CD4-positive, alpha-beta T cell treated with Interleukin-1 beta for 1 hour (primary cell): ENCODE measurements at regions not wholly inside any gene's neighbourhood (a gene's known extent, or its start where the extent isn't known, plus 50 kb on each side); places are given as distances from the start of the nearest gene placed in this dataset.

Experiments
- DNase-seq, 2 donors: peaks; one replicate each; pipeline ENCODE4 v3.0.0-alpha.2; 2020 to 2022

DNA sequence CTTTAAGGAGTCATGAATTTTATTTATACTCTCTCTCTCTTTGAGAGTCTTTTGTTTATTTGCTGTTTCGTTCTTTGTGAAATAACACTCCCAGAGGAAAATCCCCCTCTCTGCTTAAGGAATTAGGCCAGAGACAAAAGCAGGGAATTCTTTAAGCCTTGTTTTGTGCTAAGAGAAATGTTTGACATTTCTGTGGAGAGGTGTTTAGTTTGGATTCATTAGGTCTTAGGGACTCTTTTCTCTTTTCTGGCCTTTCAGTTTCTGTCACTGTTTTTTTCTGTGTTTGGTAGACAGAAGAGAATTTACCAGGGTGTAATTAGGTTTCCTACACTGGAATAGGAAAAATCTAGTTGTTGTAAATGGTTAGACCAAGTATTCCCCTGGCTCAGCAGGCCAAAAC is 241.8 kb upstream of the NR2F2 start:
- no peak for DNase-seq

DNA sequence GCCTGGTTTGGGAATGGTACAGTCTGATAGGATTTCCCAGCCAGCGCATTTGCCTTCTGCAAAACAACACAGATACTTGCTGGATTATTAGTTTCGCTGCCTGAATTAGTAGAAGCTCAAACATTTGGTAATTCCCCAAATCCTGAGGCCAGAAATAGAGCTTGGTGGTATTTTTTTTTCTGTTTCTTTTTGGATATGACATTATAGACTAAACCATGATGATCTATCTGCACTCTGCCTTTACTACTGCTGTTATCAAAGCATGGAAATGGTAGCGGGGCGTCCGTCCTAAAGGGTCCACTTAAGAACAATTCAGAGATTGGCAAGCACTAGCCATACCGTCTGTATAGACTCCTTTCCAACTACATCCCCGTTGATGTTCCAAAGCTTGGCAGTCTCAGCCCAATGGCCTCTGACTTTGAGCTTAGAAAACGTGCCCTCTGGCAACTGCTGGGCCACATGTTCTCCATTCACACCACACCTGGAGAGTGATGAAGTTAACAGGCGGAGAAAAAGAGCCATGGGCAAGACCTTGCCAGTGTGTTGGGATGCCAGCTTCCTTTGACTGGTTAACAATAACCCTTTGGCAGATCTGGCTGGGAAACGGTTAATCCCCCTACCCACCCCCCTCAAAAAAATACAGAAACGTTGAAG is 241.0 kb upstream of the NR2F2 start:
- DNase-seq: no peak

DNA sequence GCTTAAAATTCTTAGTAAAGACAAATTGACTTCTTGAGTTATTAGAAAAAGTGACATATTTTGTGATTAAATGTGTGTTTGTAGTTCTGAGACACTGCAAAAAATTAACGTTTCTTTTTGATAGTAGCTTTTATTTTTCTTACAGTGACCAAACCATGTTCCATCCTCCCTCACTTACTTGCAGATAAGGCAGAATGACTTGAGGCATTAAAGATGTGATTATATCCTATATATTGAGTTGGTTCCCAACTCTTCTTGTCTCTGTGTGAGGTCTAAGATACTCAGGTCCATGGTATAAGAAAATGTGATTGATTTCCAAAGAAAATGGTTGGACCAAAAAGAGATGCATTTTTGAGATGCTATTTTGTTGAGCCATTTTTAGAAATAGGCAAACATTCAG is 238.3 kb upstream of the NR2F2 start:
- no peak for DNase-seq

DNA sequence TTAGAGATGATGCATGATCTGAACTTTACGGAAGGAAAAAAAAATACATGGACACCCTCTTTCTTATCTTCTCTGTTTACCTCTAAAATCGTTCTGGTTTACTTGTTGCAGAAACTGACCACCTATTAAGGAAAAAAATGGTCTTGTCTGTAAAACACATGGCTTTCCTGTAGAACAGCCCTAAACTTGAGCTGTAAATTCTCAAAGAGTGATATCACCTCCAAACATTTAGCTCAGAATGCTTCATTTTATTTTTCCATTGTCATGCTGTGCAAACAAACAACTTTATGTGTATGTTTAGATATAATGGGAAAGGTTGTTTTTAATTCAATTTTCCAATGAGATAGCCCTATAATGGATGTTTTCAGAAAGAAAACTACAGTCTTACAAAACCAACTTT is 237.4 kb upstream of the NR2F2 start:
- no peak for DNase-seq

DNA sequence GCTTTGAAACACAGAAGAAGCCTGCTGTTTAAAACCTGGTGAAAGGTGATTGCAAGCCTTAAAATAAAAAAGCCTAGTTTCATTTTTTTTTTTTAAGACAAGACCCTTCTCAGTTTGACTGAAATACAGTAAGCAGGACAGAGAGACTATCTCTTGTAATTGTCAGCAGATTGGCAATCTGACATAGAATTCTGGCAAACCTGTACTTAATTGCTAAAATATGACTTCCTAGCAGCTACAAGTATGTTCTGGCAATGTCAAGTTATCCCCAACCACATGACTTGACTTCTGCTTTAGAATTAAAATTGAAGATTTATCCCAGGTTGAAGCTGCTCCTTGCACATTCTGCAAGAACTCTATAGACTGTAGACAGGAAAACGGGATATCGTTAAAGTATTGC is 232.8 kb upstream of the NR2F2 start:
- no peak for DNase-seq

DNA sequence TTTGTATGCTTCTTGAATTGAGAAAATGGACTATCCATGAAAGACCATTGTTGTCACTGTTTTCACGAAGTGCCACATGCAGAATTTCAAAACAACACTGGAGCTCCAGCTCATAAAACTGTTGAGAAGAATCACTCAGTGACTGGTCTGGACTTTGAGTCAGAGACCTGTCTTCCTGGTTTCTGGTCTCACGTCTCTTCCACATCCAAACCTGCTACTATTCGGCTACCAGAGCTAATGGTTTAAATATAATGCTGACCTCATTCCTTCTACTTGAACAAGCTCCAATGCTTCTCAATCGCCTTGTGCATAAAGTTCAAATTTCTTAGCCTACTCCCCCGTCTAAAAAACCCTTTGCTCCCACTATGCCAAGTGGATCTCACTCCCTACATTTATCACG is 227.9 kb upstream of the NR2F2 start:
- DNase-seq: no peak

DNA sequence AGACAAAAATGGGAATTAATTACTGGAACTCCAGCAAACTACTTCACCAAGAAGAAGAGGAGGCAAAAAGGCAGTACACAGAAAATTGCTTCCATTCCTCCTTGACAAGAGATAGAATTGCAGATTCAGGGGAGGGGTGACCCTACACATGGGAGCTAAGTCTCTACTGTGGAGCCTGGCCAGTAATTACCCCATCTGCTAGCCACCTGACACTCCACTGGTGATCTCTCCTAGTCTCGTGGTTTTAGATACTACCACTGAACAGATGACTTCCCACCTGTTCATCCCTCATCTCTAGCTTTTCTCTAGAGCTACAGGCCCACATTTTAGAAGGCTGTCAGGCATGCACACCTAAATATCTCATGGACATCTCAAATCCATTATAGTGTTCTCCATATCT is 224.3 kb upstream of the NR2F2 start:
- DNase-seq: no peak

DNA sequence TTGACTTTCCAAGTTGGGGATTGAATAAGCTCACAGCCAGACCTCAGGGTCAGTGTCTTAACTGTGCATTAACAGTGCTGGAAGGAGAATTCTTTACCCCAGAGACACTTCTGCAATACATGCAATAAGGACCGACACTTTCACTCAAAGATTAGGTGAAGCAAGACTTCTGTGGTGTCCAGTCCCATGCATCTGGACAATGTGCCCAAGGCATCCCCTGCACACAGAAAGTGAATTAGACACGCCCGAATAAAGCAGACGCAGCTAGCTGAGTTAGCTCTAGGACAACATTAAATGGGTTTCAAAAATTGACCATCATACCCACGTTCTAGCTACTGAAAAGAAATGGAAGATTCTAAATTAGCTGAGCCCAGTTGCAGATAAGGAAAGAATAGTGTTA is 223.9 kb upstream of the NR2F2 start:
- no peak for DNase-seq

DNA sequence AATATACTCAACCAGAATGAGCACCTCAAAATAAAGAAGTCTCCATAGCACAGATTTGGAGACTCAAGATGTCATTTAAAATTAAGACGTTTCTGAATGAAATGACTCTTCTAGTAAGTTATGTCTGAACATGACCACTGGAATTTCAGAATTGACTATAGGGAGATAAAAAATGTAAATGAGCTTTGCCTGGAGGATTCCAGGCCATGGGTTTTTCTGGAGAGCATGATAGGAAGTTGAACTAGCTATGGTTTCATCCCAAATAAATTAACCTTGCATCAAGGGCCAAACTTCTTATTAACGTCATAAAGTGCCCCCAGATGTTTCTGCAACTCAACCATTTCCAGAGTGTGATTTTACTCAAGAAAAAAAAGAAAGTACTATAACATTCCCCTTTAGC is 222.6 kb upstream of the NR2F2 start:
- DNase-seq: no peak

DNA sequence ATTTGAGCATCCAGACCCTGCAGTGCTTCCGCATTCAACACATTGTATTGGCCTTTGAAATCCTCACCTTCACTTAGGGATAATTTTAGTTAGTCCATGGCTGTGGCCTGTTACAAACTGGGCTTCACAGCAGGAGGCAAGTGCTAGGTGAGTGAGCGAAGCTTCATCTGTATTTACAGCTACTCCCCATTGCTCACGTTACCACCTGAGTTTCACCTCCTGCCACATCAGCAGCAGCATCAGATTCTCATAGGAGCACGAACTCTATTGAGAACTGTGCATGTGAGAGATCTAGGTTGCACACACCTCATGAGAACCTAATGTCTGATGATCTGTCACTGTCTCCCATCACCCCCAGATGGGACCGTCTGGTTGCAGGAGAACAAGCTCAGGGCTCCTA is 222.1 kb upstream of the NR2F2 start:
- DNase-seq: no peak

DNA sequence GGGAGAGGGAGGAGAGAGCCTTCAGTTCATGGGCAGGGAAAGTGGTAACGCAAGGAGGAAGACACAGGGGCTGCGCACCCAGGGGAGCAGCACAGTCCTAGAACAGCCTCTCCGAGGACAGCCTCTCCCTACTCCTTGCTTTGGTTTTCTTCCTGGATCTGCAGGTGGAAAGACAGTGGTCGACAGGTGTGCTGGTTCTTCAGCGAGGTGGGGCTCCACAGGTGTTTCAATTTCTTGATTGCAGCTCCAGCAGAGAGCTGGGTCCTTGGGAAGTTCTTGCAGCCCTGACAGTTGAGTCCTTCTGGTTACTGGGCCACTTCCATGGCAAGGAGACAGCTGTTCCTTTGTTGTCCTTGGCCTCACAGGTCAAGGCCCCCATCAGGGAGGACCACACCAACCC is 220.7 kb upstream of the NR2F2 start:
- no peak for DNase-seq

DNA sequence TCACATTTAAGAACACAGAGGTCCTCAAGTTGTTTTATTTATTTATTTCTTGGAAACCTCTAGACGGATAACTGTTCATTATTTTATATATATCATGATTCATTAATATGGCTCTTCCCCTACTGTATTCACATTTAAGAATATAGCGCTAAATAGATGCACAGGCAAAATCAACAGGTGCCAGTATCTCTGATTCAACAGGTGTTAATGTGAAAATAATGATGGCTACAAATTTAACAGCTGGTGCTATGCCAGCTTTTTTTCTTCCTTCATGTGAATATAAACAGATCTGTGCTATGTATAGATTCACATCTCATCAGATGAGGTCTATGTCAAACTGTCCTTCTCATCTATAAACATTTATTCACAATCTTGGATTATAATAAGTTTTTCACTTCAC is 218.5 kb upstream of the NR2F2 start:
- no peak for DNase-seq

DNA sequence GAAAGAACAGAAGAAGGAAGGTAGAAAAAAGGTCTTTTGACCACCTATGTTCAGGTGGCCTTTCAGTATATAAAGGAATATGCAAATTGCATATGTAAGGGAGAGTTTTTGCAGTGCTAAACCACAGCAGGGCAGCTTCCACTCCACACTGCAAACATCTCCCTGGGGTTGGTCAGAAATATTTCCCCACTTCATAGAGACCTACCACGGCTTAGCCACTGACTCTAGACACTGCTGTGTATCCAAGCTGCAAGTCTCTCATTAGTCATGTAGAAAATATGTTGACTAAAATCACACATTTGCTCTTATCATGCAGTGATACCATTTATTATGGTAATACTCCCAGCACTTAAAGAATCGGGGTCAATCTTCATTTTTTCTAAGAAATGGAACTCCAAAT is 214.9 kb upstream of the NR2F2 start:
- DNase-seq: no peak

DNA sequence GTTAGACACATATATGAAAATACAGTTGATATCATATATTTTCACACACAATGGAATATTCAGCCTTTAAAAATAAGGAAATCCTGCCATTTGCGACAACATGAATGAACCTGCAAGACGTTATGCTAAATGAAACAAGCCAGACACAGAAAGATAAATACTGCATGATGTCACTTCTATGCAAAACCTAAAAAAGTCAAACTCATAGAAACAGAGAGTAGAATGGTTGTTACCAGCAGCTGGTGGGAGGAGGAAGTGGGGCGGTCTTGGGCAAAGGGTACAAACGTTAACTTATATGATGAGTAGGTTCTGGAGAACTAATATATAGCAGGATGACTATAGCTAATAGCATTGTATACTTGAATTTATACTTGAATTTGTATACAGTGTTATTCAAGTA is 213.2 kb upstream of the NR2F2 start:
- DNase-seq: no peak

DNA sequence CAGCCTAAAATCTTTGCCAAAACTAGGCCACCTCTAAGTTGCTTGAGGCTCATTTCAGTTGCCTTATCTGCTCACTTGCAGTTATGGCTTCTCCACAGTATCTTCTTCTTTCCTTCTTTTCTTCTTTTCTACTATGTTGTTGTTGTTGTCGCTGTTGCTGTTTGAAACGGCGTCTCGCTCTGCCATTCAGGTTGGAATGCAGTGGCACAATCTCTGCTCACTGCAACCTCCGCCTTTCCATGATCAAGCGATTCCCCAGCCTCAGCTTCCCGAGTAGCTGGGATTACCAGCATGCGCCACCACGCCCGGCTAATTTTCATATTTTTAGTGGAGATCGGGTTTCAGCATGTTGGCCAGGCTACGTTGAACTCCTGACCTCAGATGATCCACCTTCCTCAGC is 210.8 kb upstream of the NR2F2 start:
- no peak for DNase-seq

DNA sequence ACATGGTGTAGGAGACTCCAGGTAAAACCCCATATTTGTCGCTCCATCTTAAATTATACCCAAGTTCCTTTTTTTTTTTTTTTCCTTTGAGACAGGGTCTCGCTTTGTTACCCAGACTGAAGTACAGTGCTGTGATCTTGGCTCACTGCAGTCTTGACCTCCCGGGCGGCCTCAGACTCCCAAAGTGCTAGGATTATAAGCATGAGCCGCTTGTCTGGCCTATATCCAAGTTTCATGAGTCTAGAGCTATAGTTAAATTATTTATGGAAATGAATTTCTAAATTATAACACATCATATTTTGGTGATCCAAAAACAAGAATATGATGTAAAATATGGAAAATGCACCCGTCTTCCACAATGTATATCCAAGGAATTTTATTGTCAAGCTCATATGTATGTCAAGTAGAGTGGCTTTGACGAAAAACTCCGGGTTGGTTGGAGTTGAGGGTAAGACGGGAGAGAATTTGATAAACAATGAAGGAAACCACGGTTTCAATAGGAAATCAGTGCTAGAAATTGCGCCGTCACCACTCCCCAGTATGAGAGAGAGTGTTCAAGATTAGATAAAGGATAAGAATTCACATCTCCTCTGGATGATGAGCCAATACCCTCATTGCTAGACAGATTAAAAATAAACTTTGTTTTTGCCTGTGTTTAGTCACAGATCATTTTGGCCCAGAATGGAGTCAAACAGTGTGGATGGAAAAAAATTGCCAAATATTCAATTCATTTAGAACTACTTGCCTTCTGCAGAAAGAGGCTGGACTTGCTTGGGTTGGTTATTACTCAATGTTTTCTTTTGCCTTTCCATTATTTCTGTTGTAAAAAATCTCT is 209.2 kb upstream of the NR2F2 start:
- DNase-seq: no peak

DNA sequence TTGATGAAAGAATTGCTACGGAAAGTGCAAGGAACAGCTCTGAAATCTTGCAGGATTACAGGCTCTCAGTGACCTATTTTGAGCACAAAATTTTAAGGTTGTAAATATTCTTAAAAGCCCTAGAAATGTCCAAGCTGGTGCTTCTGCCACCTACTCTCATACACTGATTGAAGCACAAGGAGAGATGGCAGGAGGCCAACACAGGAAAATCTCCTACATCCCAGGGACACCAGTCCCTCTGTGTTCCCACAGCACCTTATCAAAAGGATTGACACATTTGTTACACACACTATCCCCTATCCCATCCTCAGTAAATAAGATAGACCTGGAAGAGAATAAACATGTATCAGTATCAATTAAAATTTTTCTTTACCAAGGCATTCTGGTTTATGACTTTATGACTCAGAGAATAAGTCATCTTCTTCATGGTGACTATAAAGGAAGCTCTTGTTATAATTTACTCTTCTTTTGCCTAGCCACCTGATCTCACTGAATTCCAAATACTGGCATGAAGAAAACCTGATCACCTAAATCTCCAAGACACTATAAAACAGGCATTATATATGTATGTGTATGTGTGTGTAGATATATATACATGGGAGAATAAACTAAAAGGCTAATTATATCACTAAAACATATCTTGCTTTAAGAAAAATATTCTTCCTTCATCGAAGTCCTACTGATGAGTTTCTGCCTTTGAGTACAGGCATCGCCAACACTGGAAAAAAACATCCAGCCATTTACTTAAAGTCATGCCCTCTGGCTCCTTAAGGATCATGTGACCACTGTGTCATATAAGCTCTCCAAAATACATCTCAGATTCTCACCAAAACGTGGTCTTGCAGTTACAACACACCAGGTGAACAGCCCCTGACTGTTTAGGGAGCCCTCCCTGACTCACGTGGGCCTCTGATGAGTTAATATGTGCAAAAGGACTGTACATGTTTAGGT is 208.1 kb upstream of the NR2F2 start:
- no peak for DNase-seq

DNA sequence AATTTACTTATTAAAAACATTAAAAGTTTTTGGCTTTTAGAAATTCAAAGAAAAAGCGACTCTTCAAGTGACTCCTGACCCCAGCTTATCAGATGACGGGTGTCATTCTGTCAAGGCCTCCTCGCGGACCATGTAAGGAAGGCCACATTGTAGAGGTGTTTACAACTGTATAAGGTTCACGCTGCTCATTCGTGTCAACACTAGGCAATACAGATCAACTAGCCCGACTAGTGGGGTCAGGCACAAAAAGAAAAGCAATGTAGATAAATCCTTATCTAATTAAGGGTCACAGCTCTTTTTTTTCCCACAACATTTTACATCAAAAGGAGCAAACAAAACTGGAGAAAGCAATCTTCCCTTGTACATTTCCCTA is 207.5 kb upstream of the NR2F2 start:
- no peak for DNase-seq

DNA sequence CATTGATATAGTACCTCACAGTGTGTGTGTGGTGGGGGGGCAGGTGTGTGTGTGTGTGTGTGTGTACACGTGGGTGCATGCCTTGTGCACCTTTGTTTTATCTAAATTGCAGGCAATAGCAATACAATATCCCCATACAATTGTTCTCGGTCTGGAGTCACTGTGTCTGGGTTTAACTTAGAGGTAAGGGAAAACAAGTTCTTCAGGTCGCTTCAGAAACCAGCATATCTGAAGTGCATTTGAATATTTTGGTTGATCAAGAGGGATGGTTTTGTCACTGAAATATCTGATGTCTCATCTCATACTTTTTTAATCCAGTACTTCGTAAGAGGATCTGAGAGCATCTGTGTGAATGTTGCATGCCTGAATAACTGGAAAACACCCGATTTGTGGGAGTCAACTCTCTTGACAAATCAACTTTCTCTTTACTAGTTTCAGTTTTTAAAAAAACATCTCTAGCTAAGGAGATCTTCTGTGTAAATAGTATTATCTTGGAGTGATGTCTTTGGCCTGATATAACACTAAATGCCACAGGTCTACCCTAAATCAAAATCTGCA is 206.8 kb upstream of the NR2F2 start:
- DNase-seq: no peak

DNA sequence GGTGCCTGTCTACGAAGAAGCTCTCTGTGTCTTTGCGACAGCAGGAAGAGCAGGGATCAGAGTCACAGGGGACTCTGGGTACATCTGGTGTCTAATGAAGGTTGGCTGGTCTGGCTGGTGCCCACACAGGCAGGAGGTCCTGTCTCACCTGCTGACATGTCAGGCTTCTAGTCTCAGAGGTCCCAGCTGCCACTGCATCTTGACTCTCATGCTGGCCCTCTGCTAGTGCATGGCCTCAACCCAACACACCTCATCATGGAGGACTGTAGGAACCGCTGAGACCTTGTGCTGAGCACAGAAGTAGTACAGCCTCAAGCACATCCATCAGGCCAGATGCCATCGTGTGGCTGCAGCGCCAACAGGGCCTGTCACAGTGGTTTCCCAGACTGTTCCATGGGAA is 206.1 kb upstream of the NR2F2 start:
- DNase-seq: no peak

DNA sequence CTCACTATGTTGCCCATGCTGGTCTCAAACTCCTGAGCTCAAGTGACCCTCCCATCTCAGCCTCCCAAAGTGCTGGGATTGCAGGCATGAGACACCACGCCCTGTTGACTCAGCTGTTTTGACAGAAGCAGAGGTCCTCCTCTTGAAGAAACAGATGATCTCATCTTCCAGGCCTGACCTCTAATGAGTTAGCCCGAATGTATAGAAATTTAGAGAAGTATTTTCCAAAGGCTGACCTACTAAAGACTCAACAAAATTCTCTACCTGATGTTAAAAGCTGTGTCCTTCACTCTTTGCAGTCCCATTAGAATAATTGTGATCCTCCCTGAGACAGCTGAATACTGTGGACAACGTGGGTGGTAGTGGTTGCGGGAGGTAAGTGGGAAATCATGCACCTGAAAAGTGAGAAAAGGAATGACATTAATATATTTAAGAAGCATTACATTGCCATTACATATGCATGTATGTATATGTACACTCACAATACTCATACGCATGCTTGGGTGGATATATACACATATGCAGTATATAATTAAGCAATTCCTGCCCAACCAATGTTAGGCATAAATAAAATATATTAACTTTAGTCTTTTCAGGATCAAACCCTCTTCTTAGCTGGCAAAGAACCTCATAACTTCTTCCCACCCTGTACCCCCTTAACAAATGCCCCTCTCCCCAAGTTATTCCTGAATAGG is 204.6 kb upstream of the NR2F2 start:
- no peak for DNase-seq

DNA sequence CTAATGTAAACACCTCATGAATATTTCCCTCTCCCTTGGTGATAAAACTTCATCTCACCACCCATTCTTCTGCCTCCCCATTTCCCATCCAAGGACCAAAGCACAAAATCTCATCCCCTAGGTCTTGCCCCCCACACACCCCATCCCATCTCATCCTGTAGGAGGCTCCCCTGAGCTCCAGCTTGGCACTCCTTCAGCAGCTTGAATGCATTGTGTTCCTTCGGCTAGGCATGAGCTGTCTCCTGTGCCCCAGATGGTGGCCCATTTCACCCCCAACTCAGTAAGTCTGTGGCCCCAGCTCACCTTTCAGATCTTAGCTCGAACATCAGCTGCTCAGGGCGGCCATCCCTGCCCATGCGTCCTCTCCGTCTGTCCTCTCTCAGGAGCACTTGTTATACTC is 203.6 kb upstream of the NR2F2 start:
- no peak for DNase-seq

DNA sequence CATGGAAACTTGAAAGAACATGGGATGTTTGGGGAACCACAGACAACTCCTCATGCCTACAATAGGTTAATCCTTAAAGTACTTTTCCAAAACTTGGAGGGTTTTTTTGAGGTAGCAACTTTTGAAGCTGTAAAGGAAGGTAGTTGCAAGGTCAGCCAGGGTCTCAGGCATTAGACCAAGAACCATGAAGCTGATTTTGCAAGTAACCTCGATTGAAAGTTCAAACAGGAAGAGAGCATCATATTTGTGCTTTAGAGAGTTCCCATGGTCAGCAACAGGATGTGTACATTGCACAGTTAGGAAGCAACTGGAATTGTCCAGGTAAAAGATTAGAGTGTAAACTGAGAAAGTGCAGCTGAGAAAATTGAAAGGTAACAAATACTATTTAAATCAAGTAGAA is 199.8 kb upstream of the NR2F2 start:
- DNase-seq: no peak
